ENCODE measurements at regions not wholly inside any gene's neighbourhood (a gene's known extent, or its start where the extent isn't known, plus 50 kb on each side); places are given as distances from the start of the nearest gene placed in this dataset.

DNA sequence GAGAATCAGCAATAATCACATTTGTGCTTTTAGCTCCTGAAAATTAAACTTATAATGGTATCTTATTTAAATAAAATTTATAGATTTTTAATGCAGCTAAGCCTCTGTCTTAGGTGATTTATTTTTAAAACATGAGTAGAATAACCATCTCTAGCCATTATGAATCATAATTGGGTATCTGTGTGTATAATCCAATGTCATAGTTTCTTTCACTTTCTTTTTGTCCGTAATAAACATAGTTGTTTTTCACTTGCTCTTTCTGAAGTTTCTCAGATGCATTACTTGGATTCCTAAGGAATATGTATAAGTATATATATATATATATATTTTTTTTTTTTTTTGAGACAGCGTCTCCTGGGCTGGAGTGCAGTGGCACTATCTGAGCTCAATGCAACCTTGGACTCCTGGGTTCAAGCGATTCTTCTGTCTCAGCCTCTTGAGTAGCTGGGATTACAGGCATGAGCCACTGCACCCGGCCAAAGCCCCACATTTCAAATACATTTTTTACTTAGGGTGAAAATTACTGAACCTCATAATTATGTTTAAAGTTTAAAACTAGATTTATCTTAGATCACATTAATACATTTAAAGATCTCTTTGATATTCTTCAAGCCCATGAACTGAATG lies 377.1 kb downstream of the PRDM9 start:
- H3K79me2 ChIP-seq (ENCODE audit: control insufficient read depth, insufficient read depth, low read length): no peaks in the 10 kb centered on the region
- no peaks in the 10 kb centered on the region for H4K20me1 ChIP-seq (ENCODE audit: control insufficient read depth, extremely low read depth, insufficient read depth, low read length)
- H2AFZ ChIP-seq (ENCODE audit: control insufficient read depth, low read length): no peak overlapping the region
- H3K36me3 ChIP-seq (ENCODE audit: control insufficient read depth in 2 of 2, extremely low read depth in 1 of 2, insufficient read depth in 2 of 2, low read length in 2 of 2): no peaks in the 10 kb centered on the region
- no peak overlapping the region for H3K4me2 ChIP-seq (ENCODE audit: control insufficient read depth, extremely low read depth, insufficient read depth, low read depth, low read length)
- H3K9me1 ChIP-seq (ENCODE audit: control insufficient read depth, extremely low read depth, insufficient read depth, low read length): no peaks in the 10 kb centered on the region
- TF ChIP-seq EZH2 (IDR thresholded peaks at IDR 0.05; ENCODE audit: low read length): no peak
- TF ChIP-seq, protein P1, sequence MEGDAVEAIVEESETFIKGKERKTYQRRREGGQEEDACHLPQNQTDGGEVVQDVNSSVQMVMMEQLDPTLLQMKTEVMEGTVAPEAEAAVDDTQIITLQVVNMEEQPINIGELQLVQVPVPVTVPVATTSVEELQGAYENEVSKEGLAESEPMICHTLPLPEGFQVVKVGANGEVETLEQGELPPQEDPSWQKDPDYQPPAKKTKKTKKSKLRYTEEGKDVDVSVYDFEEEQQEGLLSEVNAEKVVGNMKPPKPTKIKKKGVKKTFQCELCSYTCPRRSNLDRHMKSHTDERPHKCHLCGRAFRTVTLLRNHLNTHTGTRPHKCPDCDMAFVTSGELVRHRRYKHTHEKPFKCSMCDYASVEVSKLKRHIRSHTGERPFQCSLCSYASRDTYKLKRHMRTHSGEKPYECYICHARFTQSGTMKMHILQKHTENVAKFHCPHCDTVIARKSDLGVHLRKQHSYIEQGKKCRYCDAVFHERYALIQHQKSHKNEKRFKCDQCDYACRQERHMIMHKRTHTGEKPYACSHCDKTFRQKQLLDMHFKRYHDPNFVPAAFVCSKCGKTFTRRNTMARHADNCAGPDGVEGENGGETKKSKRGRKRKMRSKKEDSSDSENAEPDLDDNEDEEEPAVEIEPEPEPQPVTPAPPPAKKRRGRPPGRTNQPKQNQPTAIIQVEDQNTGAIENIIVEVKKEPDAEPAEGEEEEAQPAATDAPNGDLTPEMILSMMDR (optimal IDR thresholded peaks at IDR 0.05 in 1 of 3, IDR thresholded peaks at IDR 0.05 in 1 of 3, conservative IDR thresholded peaks at IDR 0.05 in 1 of 3; ENCODE audit: extremely low read depth in 1 of 3, insufficient read depth in 2 of 3, low read length in 3 of 3): no peak
- H3K27ac ChIP-seq (ENCODE audit: control insufficient read depth, insufficient read depth, low read length): no peak overlapping the region
- dilution Hi-C loops (cut with MboI; ENCODE audit: extremely low pct_ligation_motif_present, low sequenced_read_pairs): no loop called here
- DNase-seq (ENCODE audit: low read depth, low spot score): no peak
- no peaks in the 10 kb centered on the region for H3K4me1 ChIP-seq (ENCODE audit: control insufficient read depth, extremely low read depth, insufficient read depth, low read length)
- no peak overlapping the region for H3K4me3 ChIP-seq (ENCODE audit: control insufficient read depth in 2 of 3, extremely low read depth in 1 of 3, insufficient read depth in 2 of 3, low read depth in 1 of 3, low read length in 3 of 3)
- H3K27me3 ChIP-seq (ENCODE audit: control insufficient read depth, extremely low read depth, insufficient read depth, low read length): no peaks in the 10 kb centered on the region
- no peaks in the 10 kb centered on the region for H3K9me3 ChIP-seq (ENCODE audit: control insufficient read depth, low read depth, low read length)
- no peak overlapping the region for H3K9ac ChIP-seq (ENCODE audit: control insufficient read depth, extremely low read depth, insufficient read depth, low read length)
- no peak for FAIRE-seq

- Histone ChIP-seq H4K20me1 (ENCODE audit: control insufficient read depth, extremely low read depth, insufficient read depth, low read length) (no peaks in the 10 kb centered on the region), H3K36me3 (ENCODE audit: control insufficient read depth in 2 of 2, extremely low read depth in 1 of 2, insufficient read depth in 2 of 2, low read length in 2 of 2) (no peaks in the 10 kb centered on the region), H3K4me3 (ENCODE audit: control insufficient read depth in 2 of 3, extremely low read depth in 1 of 3, insufficient read depth in 2 of 3, low read depth in 1 of 3, low read length in 3 of 3) (no peak overlapping the region), H3K9me1 (ENCODE audit: control insufficient read depth, extremely low read depth, insufficient read depth, low read length) (no peaks in the 10 kb centered on the region), H3K27ac (ENCODE audit: control insufficient read depth, insufficient read depth, low read length) (no peak overlapping the region), H3K79me2 (ENCODE audit: control insufficient read depth, insufficient read depth, low read length) (no peaks in the 10 kb centered on the region), H3K9me3 (ENCODE audit: control insufficient read depth, low read depth, low read length) (no peaks in the 10 kb centered on the region), H3K4me1 (ENCODE audit: control insufficient read depth, extremely low read depth, insufficient read depth, low read length) (no peaks in the 10 kb centered on the region), H3K4me2 (ENCODE audit: control insufficient read depth, extremely low read depth, insufficient read depth, low read depth, low read length) (no peak overlapping the region), H2AFZ (ENCODE audit: control insufficient read depth, low read length) (no peak overlapping the region), H3K27me3 (ENCODE audit: control insufficient read depth, extremely low read depth, insufficient read depth, low read length) (no peaks in the 10 kb centered on the region), H3K9ac (ENCODE audit: control insufficient read depth, extremely low read depth, insufficient read depth, low read length) (no peak overlapping the region)
- FAIRE-seq (no peak), DNase-seq (ENCODE audit: low read depth, low spot score) (no peak)
- dilution Hi-C loops (cut with MboI; ENCODE audit: extremely low pct_ligation_motif_present, low sequenced_read_pairs): no loop called here
- no peak for TF ChIP-seq EZH2 (IDR thresholded peaks at IDR 0.05; ENCODE audit: low read length)
- TF ChIP-seq, protein P1 (optimal IDR thresholded peaks at IDR 0.05 in 1 of 3, IDR thresholded peaks at IDR 0.05 in 1 of 3, conservative IDR thresholded peaks at IDR 0.05 in 1 of 3; ENCODE audit: extremely low read depth in 1 of 3, insufficient read depth in 2 of 3, low read length in 3 of 3): no peak
These were observed 386.2 kb downstream of the PRDM9 start for GRCh38 chr5:23893561-23893960.
